ENCODE measurements at regions not wholly inside any gene's neighbourhood (a gene's known extent, or its start where the extent isn't known, plus 50 kb on each side); places are given as distances from the start of the nearest gene placed in this dataset.

DNA sequence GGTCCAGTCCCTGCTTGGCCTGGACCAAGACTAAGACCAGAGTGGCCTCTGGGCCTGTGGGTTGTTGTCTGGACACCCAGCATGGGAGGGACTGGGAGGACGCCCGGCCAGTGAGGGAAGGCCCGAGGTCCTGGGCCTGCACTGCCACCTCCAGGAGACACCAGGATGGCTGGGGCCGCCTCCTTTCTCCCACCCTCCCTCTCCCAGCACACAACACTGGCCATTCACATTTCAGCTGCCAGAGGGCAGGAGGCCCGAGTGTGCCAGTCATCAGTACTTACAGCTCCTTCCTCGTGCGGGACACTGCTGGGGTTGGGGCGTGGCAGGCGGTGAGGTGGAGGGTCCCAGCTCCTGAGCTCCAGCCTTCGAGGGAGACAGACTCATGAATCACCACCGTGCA lies 133.5 kb downstream of the ASB1 start:
- H3K9ac ChIP-seq (ENCODE audit: low read depth in 1 of 2, low read length in 2 of 2), result no peak overlapping the region
- no peak for DNase-seq (ENCODE audit: low spot score)
- no peaks in the 10 kb centered on the region for H3K9me3 ChIP-seq (ENCODE audit: control insufficient read depth in 4 of 4, low read length in 3 of 4)
- WGBS, result 78% methylated on average over 11 of the region's 11 CpGs
- no peaks in the 10 kb centered on the region for H3K36me3 ChIP-seq (ENCODE audit: control insufficient read depth in 4 of 4, insufficient read depth in 3 of 4, low read depth in 1 of 4, low read length in 3 of 4)
- H3K27me3 ChIP-seq (ENCODE audit: control insufficient read depth in 4 of 4, insufficient read depth in 4 of 4, low read length in 3 of 4), result peaks cover 0 to 3% (median 0%) of the 10 kb centered on the region in 4 donors
- no peak overlapping the region for H3K4me3 ChIP-seq (ENCODE audit: low read depth in 1 of 3, low read length in 3 of 3)
- no peak overlapping the region for H3K27ac ChIP-seq (ENCODE audit: low read depth in 1 of 2, low read length in 2 of 2)
- no peak for TF ChIP-seq NR2F2 (IDR thresholded peaks at IDR 0.05)
- TF ChIP-seq YY1 (IDR thresholded peaks at IDR 0.05), result no peak
- no peak for TF ChIP-seq HNF4G (IDR thresholded peaks at IDR 0.05)
- TF ChIP-seq GABPA (IDR thresholded peaks at IDR 0.05 in 1 of 2, conservative IDR thresholded peaks at IDR 0.05 in 1 of 2), result no peak
- no peak for TF ChIP-seq RAD21 (IDR thresholded peaks at IDR 0.05)
- no peaks in the 10 kb centered on the region for H3K4me1 ChIP-seq (ENCODE audit: control insufficient read depth in 4 of 4, insufficient read depth in 4 of 4, low read length in 3 of 4)

DNA sequence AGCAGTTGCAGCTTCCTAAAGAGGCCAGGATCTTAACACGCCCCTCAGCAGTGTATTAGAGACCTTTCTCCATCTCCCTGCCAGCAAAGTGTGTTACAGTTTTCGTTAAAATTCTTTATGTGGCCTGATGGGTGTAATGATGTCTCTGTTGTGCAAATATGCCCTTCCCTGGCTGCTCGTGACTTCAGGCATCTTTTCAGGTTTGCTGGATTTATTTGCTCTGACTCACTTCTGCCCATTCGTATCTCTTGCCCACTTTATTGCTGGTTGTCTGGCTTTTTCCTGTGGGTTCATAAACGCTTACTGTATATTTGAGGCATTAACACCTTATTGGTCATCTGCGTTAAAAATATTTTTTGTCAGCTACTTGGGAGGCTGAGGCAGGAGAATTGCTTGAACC lies 134.5 kb downstream of the ASB1 start:
- Histone ChIP-seq H3K27me3 (ENCODE audit: control insufficient read depth in 4 of 4, insufficient read depth in 4 of 4, low read length in 3 of 4) (peaks cover 0 to 3% (median 0%) of the 10 kb centered on the region in 4 donors), H3K27ac (ENCODE audit: low read depth in 1 of 2, low read length in 2 of 2) (no peak overlapping the region), H3K9ac (ENCODE audit: low read depth in 1 of 2, low read length in 2 of 2) (no peak overlapping the region), H3K9me3 (ENCODE audit: control insufficient read depth in 4 of 4, low read length in 3 of 4) (no peaks in the 10 kb centered on the region), H3K4me1 (ENCODE audit: control insufficient read depth in 4 of 4, insufficient read depth in 4 of 4, low read length in 3 of 4) (no peaks in the 10 kb centered on the region), H3K36me3 (ENCODE audit: control insufficient read depth in 4 of 4, insufficient read depth in 3 of 4, low read depth in 1 of 4, low read length in 3 of 4) (no peaks in the 10 kb centered on the region), H3K4me3 (ENCODE audit: low read depth in 1 of 3, low read length in 3 of 3) (no peak overlapping the region)
- TF ChIP-seq NR2F2 (IDR thresholded peaks at IDR 0.05) (no peak), RXRA (IDR thresholded peaks at IDR 0.05) (no peak), FOXA1 (IDR thresholded peaks at IDR 0.05) (no peak), YY1 (IDR thresholded peaks at IDR 0.05) (no peak), HNF4G (IDR thresholded peaks at IDR 0.05) (no peak), FOXA2 (IDR thresholded peaks at IDR 0.05) (no peak), SP1 (IDR thresholded peaks at IDR 0.05) (no peak), HNF4A (conservative IDR thresholded peaks at IDR 0.05) (no peak), GABPA (IDR thresholded peaks at IDR 0.05 in 1 of 2, conservative IDR thresholded peaks at IDR 0.05 in 1 of 2) (no peak)
- TF ChIP-seq, protein P1, sequence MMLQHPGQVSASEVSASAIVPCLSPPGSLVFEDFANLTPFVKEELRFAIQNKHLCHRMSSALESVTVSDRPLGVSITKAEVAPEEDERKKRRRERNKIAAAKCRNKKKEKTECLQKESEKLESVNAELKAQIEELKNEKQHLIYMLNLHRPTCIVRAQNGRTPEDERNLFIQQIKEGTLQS (IDR thresholded peaks at IDR 0.05), result no peak
- TF ChIP-seq, protein P2, sequence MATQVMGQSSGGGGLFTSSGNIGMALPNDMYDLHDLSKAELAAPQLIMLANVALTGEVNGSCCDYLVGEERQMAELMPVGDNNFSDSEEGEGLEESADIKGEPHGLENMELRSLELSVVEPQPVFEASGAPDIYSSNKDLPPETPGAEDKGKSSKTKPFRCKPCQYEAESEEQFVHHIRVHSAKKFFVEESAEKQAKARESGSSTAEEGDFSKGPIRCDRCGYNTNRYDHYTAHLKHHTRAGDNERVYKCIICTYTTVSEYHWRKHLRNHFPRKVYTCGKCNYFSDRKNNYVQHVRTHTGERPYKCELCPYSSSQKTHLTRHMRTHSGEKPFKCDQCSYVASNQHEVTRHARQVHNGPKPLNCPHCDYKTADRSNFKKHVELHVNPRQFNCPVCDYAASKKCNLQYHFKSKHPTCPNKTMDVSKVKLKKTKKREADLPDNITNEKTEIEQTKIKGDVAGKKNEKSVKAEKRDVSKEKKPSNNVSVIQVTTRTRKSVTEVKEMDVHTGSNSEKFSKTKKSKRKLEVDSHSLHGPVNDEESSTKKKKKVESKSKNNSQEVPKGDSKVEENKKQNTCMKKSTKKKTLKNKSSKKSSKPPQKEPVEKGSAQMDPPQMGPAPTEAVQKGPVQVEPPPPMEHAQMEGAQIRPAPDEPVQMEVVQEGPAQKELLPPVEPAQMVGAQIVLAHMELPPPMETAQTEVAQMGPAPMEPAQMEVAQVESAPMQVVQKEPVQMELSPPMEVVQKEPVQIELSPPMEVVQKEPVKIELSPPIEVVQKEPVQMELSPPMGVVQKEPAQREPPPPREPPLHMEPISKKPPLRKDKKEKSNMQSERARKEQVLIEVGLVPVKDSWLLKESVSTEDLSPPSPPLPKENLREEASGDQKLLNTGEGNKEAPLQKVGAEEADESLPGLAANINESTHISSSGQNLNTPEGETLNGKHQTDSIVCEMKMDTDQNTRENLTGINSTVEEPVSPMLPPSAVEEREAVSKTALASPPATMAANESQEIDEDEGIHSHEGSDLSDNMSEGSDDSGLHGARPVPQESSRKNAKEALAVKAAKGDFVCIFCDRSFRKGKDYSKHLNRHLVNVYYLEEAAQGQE (IDR thresholded peaks at IDR 0.05), result no peak
- TF ChIP-seq, protein P3, sequence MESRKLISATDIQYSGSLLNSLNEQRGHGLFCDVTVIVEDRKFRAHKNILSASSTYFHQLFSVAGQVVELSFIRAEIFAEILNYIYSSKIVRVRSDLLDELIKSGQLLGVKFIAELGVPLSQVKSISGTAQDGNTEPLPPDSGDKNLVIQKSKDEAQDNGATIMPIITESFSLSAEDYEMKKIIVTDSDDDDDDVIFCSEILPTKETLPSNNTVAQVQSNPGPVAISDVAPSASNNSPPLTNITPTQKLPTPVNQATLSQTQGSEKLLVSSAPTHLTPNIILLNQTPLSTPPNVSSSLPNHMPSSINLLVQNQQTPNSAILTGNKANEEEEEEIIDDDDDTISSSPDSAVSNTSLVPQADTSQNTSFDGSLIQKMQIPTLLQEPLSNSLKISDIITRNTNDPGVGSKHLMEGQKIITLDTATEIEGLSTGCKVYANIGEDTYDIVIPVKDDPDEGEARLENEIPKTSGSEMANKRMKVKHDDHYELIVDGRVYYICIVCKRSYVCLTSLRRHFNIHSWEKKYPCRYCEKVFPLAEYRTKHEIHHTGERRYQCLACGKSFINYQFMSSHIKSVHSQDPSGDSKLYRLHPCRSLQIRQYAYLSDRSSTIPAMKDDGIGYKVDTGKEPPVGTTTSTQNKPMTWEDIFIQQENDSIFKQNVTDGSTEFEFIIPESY (IDR thresholded peaks at IDR 0.05), result no peak
- DNase-seq (ENCODE audit: low spot score), result no peak
- 71% methylated on average over 6 of the region's 6 CpGs for WGBS

DNA sequence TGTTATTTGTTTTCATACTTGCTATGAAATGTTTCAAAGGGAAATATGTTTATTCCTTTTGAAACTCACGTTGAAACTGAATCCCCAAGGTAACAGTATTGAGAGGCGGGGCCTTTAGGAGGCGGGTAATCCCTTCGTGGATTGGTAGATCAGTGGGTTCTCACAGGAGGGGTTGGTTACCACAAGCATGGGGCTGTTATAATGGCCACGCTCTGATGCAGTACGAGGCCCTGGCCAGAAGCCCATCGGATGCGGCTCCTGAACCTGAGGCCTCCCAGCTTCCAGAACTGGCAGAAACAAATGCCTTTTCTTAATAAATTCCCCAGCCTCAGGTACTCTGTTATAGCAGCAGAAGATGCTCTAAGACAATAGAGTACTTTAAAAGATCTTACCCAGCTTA lies 135.7 kb downstream of the ASB1 start:
- no peaks in the 10 kb centered on the region for H3K4me1 ChIP-seq (ENCODE audit: control insufficient read depth in 4 of 4, insufficient read depth in 4 of 4, low read length in 3 of 4)
- 76% methylated on average over 8 of the region's 8 CpGs for WGBS
- H3K9ac ChIP-seq (ENCODE audit: low read depth in 1 of 2, low read length in 2 of 2), result no peak overlapping the region

More for the DNA sequence above, 135.7 kb downstream of the ASB1 start:
- no peak for TF ChIP-seq TAF1 (conservative IDR thresholded peaks at IDR 0.05)
- no peak for DNase-seq (ENCODE audit: low spot score)
- peaks cover 0 to 3% (median 0%) of the 10 kb centered on the region in 4 donors for H3K27me3 ChIP-seq (ENCODE audit: control insufficient read depth in 4 of 4, insufficient read depth in 4 of 4, low read length in 3 of 4)
- no peak overlapping the region for H3K27ac ChIP-seq (ENCODE audit: low read depth in 1 of 2, low read length in 2 of 2)
- no peaks in the 10 kb centered on the region for H3K9me3 ChIP-seq (ENCODE audit: control insufficient read depth in 4 of 4, low read length in 3 of 4)
- no peak overlapping the region for H3K4me3 ChIP-seq (ENCODE audit: low read depth in 1 of 3, low read length in 3 of 3)
- no peaks in the 10 kb centered on the region for H3K36me3 ChIP-seq (ENCODE audit: control insufficient read depth in 4 of 4, insufficient read depth in 3 of 4, low read depth in 1 of 4, low read length in 3 of 4)
